Activated naive CD4-positive, alpha-beta T cell treated with anti-CD3 and anti-CD28 coated beads, Interleukin-2, amount 50 U/mL, for 24 hours (primary cell): ENCODE measurements at regions not wholly inside any gene's neighbourhood (a gene's known extent, or its start where the extent isn't known, plus 50 kb on each side); places are given as distances from the start of the nearest gene placed in this dataset.
"Not testable (repeated sequence)": the region's sequence is repeated elsewhere in the genome, so short reads cannot be mapped to it uniquely, and the experiment has no call there.

ENCODE experiments used
- H3K27ac Mint-ChIP-seq: one replicate; pipeline ENCODE4 v1.8.0; 2021; ENCODE audit warnings: mild to moderate bottlenecking, mixed read lengths
- H3K27me3 Mint-ChIP-seq: one replicate; pipeline ENCODE4 v1.8.0; 2021; ENCODE audit warnings: mixed read lengths
- H3K36me3 Mint-ChIP-seq: one replicate; pipeline ENCODE4 v1.8.0; 2021; ENCODE audit warnings: mixed read lengths
- H3K4me1 Mint-ChIP-seq: one replicate; pipeline ENCODE4 v1.8.0; 2021; ENCODE audit warnings: mixed read lengths
- H3K4me3 Mint-ChIP-seq: one replicate; pipeline ENCODE4 v1.8.0; 2021; ENCODE audit warnings: mild to moderate bottlenecking, mixed read lengths
- H3K9me3 Mint-ChIP-seq: one replicate; pipeline ENCODE4 v1.8.0; 2021; ENCODE audit warnings: mixed read lengths

DNA sequence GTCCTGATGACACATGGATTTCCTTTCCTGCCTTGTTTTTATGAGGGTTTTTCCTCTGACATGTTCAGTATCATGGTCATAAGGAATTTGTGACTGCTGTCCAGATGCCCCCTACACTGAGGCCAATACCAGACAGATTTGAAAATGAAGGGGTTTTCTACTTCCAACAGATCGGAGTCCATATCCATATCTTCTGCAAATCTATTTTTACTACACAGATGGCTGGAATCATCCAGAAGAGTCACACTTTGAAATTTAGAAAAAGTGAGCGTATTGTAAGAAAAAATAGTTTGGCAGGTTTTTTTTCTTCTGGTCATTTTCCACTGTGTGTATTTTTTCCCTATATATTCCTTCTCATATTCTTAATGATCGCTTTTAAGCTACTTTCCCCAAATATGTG is 197.5 kb upstream of the LRRC3B start:
- H3K36me3 Mint-ChIP-seq: no peaks in the 10 kb centered on the region
- no peak overlapping the region for H3K4me3 Mint-ChIP-seq
- H3K4me1 Mint-ChIP-seq: no peaks in the 10 kb centered on the region
- H3K9me3 Mint-ChIP-seq: peaks cover 1% of the 10 kb centered on the region
- H3K27ac Mint-ChIP-seq: no peak overlapping the region
- H3K27me3 Mint-ChIP-seq: no peaks in the 10 kb centered on the region

DNA sequence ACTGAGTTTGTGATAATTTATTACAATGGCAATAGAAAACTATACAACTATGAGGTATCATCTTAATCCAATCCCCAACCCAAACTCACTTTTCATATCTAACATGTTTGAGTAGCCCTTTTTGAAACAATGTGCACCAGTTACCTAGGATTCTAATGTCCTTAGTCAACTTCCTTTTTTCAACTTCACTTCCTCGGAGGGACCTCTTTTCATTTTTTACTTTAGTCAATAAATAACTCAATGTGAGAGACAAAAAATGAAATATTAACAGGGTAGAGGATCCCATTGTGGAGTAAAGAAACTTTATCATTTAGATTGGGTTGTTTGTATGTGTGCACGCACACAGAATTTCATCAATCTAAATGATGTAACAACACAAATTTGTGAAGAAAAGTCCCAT is 193.6 kb upstream of the LRRC3B start:
- Mint-ChIP-seq H3K4me3 (no peak overlapping the region), H3K4me1 (no peaks in the 10 kb centered on the region), H3K27ac (no peak overlapping the region), H3K27me3 (no peaks in the 10 kb centered on the region), H3K36me3 (no peaks in the 10 kb centered on the region), H3K9me3 (peaks cover 4% of the 10 kb centered on the region)

DNA sequence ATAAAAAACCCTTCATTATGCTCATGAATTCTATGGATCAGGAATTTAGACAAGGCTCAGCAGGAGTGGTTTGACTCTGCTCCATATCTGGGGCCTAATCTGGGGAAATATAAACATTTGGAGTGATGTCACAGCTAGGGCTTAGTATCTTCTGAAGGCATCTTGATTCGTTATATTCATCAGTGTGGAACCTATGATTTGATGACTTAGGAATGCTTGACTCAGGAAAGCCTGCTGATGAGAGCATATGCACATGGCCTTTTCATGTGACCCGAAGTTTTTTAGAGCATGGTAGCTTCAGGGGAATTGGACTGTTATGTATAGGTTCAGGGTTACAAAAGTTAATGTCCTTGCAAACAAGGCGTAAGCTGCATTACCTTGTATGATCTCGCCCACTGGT is 184.9 kb upstream of the LRRC3B start:
- no peaks in the 10 kb centered on the region for H3K27me3 Mint-ChIP-seq
- H3K36me3 Mint-ChIP-seq: no peaks in the 10 kb centered on the region
- H3K4me3 Mint-ChIP-seq: no peak overlapping the region
- no peaks in the 10 kb centered on the region for H3K9me3 Mint-ChIP-seq
- no peaks in the 10 kb centered on the region for H3K4me1 Mint-ChIP-seq
- H3K27ac Mint-ChIP-seq: no peak overlapping the region

DNA sequence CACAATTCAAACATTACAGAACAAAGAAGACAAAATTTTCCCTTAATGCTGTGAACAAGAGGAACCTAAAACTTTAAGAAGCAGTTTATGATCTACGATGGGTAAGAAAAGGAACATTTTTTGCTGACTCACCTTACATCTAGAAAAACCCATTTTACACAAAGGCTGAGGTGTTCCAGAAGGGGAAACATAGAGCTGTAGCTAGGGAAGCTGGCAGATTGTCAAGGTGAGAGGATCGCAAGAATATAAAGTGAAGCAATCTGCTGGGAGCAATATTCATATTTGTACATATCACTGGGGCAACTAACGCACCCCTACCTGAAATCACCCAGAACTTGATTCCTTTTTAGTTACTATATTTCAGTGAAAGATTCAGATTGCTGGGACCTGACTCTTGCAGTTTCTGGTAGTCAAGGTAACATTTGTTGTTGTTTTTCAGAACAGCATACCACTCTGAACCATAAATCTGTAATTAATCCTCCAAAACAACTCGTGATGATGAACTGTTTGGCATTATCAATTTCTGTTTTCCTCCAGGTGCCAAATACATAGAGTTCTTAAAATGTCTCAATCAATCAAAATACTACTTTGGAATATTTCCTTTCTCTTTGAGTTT is 184.1 kb upstream of the LRRC3B start:
- H3K9me3 Mint-ChIP-seq: no peaks in the 10 kb centered on the region
- no peak overlapping the region for H3K27ac Mint-ChIP-seq
- no peaks in the 10 kb centered on the region for H3K4me1 Mint-ChIP-seq
- H3K4me3 Mint-ChIP-seq: no peak overlapping the region
- no peaks in the 10 kb centered on the region for H3K36me3 Mint-ChIP-seq
- no peaks in the 10 kb centered on the region for H3K27me3 Mint-ChIP-seq

DNA sequence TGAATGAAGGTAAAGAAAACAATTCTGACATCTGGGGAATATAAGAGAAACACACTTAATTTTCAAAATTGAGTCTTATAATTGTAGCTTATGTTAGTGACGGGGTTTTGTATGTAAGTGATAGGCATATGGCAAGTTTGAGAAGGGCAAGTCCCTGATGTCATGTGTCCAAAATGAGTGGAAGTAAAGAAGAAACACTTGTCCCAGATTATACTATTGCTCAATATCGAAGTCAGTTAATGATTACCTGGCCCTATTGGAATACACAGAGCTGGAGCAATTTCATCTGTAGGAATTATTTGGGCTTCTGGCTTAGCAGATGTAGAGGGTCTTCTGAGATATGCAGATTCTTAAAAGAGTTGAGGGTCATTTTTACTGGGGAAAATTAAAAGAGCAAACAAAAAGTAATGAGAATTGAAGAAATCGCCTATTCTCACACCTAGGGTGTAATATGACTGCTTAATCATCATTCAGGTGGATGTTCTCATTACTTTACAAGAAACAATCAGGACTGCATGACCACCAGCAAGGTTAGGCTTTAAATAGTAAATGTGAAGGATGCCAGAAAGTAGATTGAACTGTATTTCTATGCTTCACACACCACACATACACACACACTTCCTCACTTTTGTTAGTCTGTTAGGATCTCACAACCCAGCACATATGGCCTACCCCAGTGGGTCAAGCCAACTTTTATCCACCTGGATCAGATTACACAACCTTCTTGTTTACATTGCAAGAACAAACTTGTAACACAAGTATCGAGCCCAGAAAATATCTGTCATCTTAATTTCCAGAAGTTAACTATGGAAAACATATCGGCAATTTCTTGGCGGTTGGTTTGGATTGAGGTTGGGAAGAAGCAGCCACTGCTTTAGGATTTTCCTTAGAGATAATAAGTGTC is 183.3 kb upstream of the LRRC3B start:
- Mint-ChIP-seq H3K4me3 (no peak overlapping the region), H3K4me1 (no peaks in the 10 kb centered on the region), H3K36me3 (no peaks in the 10 kb centered on the region), H3K9me3 (no peaks in the 10 kb centered on the region), H3K27me3 (no peaks in the 10 kb centered on the region), H3K27ac (no peak overlapping the region)

DNA sequence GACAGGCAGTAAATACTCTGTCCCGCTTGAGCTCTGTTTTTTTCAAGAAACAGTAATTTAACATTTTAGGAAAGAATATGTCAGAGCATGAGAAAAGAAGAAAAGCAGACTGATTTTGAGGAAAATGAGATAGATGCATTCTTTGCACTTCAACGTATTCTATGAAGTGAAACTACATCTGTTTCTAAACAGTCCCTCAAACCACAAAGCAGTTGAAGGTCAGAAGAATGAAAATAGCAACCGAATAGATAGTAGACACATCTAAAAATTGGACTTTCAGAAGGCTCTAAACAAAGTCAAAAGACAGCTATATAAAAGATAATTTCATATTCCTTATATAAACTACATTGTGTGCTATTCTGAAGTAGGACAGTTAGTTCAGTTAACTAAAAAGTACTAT is 172.6 kb upstream of the LRRC3B start:
- no peaks in the 10 kb centered on the region for H3K4me1 Mint-ChIP-seq
- H3K4me3 Mint-ChIP-seq: no peak overlapping the region
- no peaks in the 10 kb centered on the region for H3K27me3 Mint-ChIP-seq
- H3K36me3 Mint-ChIP-seq: no peaks in the 10 kb centered on the region
- H3K9me3 Mint-ChIP-seq: no peaks in the 10 kb centered on the region
- H3K27ac Mint-ChIP-seq: no peak overlapping the region

DNA sequence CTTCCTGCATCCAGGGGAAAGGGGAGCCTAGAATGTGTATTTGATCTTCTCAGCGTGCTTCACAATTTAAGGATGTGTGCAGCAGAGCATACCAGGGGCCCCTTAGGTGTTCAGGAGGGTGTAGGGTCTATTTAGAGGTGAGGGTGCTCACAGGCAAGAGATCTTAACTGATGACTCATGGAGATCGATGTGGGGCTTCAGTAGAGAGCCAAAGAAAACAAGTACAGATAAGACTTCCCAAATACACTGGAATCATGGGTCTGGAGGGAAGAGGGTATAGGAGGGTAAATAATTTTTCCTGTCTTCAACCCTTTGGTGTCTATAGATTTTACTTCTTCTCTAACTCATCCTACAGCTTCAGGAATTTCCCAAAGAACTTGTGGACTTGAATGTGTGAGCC is 170.2 kb upstream of the LRRC3B start:
- Mint-ChIP-seq H3K36me3 (no peaks in the 10 kb centered on the region), H3K4me3 (no peak overlapping the region), H3K27ac (no peak overlapping the region), H3K27me3 (no peaks in the 10 kb centered on the region), H3K9me3 (no peaks in the 10 kb centered on the region), H3K4me1 (no peaks in the 10 kb centered on the region)

DNA sequence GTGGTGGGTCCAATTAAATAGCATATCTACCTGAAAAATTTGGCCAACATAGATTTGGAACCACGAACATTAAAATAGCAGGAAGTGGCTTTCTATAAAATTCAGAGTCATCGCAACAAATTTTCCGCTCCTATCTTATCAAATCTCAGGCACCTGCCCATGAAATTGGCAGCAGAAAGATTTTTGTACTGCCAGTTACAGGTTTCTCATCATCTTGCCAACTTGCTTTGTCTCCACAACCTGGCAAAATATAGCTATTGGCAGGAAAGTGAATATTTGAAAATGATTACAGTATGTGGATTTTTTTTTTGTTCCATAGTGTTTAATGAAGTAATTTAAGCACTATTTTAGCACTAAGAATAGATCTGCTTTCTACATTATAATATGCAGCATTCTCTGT is 161.6 kb upstream of the LRRC3B start:
- no peak overlapping the region for H3K4me3 Mint-ChIP-seq
- no peaks in the 10 kb centered on the region for H3K36me3 Mint-ChIP-seq
- no peaks in the 10 kb centered on the region for H3K27me3 Mint-ChIP-seq
- H3K4me1 Mint-ChIP-seq: no peaks in the 10 kb centered on the region
- no peak overlapping the region for H3K27ac Mint-ChIP-seq
- peaks cover 5% of the 10 kb centered on the region for H3K9me3 Mint-ChIP-seq

DNA sequence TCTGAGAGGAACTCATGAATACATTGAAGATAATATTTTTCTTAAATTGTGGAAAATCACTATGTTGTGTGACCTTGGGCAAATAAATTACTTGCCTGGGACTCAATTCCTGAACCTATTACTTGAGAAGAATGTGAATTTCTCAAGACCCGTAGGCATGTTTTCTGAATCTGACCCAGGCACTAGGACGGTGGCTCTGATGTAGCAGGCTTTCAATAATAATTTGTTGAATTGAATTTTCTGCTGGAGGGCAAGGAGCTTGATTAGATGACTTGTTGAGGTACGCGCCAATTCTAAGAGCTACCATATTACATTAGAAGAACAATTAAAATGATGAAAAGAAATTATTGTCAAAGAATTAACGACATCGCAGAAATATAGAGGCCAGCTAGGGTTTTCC is 150.2 kb upstream of the LRRC3B start:
- Mint-ChIP-seq H3K9me3 (peaks cover 6% of the 10 kb centered on the region), H3K4me1 (no peaks in the 10 kb centered on the region), H3K27me3 (no peaks in the 10 kb centered on the region), H3K36me3 (no peaks in the 10 kb centered on the region), H3K4me3 (no peak overlapping the region), H3K27ac (no peak overlapping the region)

DNA sequence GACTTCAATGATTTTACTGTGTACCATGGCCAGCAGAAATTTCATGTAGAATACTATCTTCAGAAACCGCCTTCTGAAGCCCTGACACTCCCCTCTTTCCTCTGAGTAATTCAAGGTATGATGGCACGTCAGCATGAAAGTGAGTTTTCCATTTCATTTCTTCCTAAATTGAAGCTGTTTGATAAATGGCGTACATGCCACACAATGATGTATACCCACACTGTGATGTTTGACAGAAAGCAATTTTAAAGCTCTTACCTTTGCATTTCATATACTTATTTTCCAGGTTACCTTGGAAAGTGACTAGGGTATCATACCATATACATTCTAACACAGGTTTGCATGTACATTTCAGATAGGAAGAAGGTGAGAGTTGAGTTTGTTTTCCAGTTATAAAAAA is 147.9 kb upstream of the LRRC3B start:
- H3K9me3 Mint-ChIP-seq: peaks cover 6% of the 10 kb centered on the region
- H3K27me3 Mint-ChIP-seq: no peaks in the 10 kb centered on the region
- H3K36me3 Mint-ChIP-seq: no peaks in the 10 kb centered on the region
- H3K4me1 Mint-ChIP-seq: no peaks in the 10 kb centered on the region
- H3K27ac Mint-ChIP-seq: no peak overlapping the region
- no peak overlapping the region for H3K4me3 Mint-ChIP-seq

DNA sequence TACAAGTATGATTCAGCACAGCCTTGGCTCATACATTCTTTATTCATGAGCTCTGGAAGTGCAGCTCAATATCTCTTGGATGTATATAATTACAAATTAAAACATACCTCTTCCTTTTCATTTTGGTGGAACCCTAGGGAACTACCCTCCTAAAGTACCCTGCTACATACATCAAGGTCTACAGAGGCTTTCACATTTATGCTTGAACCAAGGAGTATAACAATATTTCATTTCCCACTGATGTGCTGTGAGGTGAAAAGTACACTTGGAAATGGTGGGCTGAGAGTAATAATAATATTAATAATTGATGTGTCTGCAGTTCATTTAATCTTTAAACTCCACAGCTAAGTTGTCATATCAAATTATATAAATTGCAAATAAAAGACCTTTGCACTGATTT is 142.2 kb upstream of the LRRC3B start:
- no peak overlapping the region for H3K27ac Mint-ChIP-seq
- H3K4me3 Mint-ChIP-seq: no peak overlapping the region
- H3K27me3 Mint-ChIP-seq: no peaks in the 10 kb centered on the region
- H3K4me1 Mint-ChIP-seq: no peaks in the 10 kb centered on the region
- no peaks in the 10 kb centered on the region for H3K36me3 Mint-ChIP-seq
- H3K9me3 Mint-ChIP-seq: peaks cover 6% of the 10 kb centered on the region

DNA sequence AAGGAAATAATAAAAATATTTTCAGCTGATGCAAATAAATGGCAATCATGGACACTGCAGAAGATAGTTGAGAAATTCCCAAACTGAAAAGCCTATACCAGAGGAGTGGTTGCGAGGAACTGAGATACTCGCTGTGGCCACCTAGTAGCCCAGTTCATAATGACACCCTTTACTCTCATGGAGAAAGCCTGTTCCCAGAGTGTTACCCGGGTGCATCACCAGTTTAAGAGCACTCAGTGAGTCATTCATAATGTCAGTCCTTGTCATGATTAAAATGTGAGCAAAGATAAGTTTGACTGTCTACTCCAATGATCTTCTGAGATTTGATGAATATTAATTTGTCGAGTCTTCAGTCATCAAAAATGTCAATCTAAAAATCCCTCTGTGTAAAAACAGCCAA is 138.4 kb upstream of the LRRC3B start:
- Mint-ChIP-seq H3K4me1 (no peaks in the 10 kb centered on the region), H3K36me3 (no peaks in the 10 kb centered on the region), H3K27ac (no peak overlapping the region), H3K9me3 (peaks cover 13% of the 10 kb centered on the region), H3K27me3 (no peaks in the 10 kb centered on the region), H3K4me3 (no peak overlapping the region)

DNA sequence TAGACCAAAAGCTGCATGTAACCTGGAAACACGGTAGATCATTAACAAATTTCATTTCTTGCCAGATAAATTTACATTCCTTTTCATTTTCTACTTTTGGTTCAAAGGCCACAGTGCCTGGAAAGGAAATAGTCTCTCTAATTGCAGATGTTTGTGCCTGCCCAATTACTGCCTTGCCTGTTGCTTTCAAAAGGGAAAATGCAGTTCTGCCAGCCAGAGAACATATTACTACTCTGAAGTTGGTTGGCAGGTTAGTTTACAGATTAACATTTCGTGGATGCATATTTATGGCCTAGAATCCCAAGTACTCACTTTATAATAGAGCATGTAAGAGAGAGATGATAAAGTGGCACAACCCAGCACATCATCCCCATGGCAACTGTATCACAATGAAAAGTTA is 124.3 kb upstream of the LRRC3B start:
- Mint-ChIP-seq H3K27me3 (no peaks in the 10 kb centered on the region), H3K4me3 (no peak overlapping the region), H3K9me3 (peaks cover 11% of the 10 kb centered on the region), H3K4me1 (no peaks in the 10 kb centered on the region), H3K36me3 (no peaks in the 10 kb centered on the region), H3K27ac (no peak overlapping the region)

DNA sequence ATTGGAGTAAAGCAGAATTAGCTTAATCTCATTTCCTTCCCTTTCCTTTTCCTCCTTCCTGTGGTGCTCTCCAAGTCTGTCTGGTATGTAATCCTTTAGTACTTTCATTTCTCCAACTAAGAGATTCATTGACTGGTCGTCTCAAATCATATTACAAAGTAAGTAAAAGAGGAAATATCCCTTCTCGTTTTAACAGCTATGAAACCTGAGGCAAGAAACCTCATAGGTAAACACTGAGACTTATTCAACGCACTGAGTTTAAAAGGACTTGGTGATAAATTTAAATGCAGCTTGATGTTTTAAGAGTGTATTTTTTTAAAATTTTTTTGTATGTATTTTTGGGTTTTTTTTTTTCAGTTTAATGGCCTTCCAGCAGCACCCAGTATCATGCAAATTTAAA is 117.2 kb upstream of the LRRC3B start:
- Mint-ChIP-seq H3K36me3 (no peaks in the 10 kb centered on the region), H3K4me1 (no peaks in the 10 kb centered on the region), H3K4me3 (no peak overlapping the region), H3K27ac (no peak overlapping the region), H3K9me3 (peaks cover 15% of the 10 kb centered on the region), H3K27me3 (no peaks in the 10 kb centered on the region)

DNA sequence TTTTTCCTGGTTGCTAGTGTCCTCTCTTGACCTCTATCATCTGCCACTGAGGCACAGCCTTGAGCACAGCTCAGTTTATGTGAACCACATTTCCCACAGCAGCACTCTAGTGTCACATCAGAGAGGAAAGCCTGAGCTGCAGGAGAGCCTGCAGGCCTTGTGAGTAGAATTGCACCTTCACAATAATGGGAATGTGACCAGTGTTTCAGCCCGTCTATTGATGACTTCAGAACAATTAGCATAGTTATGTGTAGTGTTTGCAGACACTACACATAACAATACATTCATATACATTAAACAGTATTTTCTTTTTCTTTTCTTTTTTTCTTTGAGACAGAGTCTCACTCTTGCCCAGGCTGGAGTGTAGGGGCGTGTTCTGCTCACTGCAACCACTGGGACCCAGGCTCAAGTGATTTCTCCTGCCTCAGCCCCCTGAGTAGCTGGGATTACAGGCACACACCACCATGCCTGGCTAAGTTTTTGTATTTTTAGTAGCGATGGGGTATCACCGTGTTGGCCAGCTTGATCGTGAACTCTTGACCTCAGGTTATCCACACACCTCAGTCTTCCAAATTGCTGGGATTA is 108.0 kb upstream of the LRRC3B start:
- not testable (repeated sequence) for H3K27me3 Mint-ChIP-seq, H3K36me3 Mint-ChIP-seq

DNA sequence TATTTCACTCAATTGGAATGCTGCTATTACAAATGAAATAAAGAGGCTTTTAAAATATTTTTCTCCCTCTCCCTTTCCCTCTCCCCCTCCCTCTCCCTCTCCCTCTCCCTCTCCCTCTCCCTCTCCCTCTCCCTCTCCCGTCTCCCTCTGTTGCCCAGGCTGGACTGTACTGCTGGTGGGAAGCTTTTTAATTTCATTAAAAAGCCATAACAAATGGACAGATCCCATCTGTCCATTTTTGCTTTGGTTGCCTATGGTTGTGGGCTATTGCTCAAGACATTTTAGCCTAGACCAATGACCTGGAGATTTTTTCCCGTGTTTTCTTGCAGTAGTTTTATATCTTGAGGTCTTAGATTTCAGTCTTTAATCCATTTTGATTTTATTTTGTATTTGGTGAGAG is 107.2 kb upstream of the LRRC3B start:
- Mint-ChIP-seq H3K4me1 (no peaks in the 10 kb centered on the region), H3K9me3 (no peaks in the 10 kb centered on the region), H3K4me3 (no peak overlapping the region), H3K27ac (no peak overlapping the region), H3K27me3 (no peaks in the 10 kb centered on the region), H3K36me3 (no peaks in the 10 kb centered on the region)

More for the DNA sequence above, 108.0 kb upstream of the LRRC3B start:
- not testable (repeated sequence) for H3K9me3 Mint-ChIP-seq, H3K27ac Mint-ChIP-seq, H3K4me3 Mint-ChIP-seq, H3K4me1 Mint-ChIP-seq
